ENCODE measurements at regions not wholly inside any gene's neighbourhood (a gene's known extent, or its start where the extent isn't known, plus 50 kb on each side); places are given as distances from the start of the nearest gene placed in this dataset.
A peak's percentile ranks its signal among the peaks of the same experiment; 100 is the strongest.

- TF ChIP-seq ZMIZ1 (IDR thresholded peaks at IDR 0.05; ENCODE audit: low read depth in 2 of 2, low read length in 2 of 2), result 0 out of 4 replicates have a peak, but pooled peaks of 1 of the 2 experiments have one; percentile 25
- TF ChIP-seq MEIS2 (IDR thresholded peaks at IDR 0.05; ENCODE audit: partially characterized antibody), result peak; percentile 22
- no peak for TF ChIP-seq TFAP4 (CRISPR knock-in tag; IDR thresholded peaks at IDR 0.05; ENCODE audit: borderline replicate concordance)
- TF ChIP-seq GATAD2B (IDR thresholded peaks at IDR 0.05; ENCODE audit: borderline replicate concordance), result peak; percentile 89
- TF ChIP-seq ELF1 (tag; IDR thresholded peaks at IDR 0.05), result no peak
- peak; percentile 71 for TF ChIP-seq BRD9 (IDR thresholded peaks at IDR 0.05; ENCODE audit: low read depth, partially characterized antibody)
- TF ChIP-seq CBFA2T2 (conservative IDR thresholded peaks at IDR 0.05), result peak; percentile 78
- TF ChIP-seq TAL1 (IDR thresholded peaks at IDR 0.05), result peak; percentile 86
Observed at GRCh38 chr1:38523568-38523939, 336.0 kb downstream of the RRAGC start (continued).

All from K562 (cell line).